ENCODE measurements at regions not wholly inside any gene's neighbourhood (a gene's known extent, or its start where the extent isn't known, plus 50 kb on each side); places are given as distances from the start of the nearest gene placed in this dataset.

- H3K36me3 ChIP-seq (ENCODE audit: low read depth): no peaks in the 10 kb centered on the region
- ATAC-seq (no peak), DNase-seq (no peak)
- H3K4me1 ChIP-seq (ENCODE audit: low read depth): peaks cover 9% of the 10 kb centered on the region
- H3K9me3 ChIP-seq: no peaks in the 10 kb centered on the region
- intact Hi-C loops (cut with DNase I, micrococcal nuclease): no loop called here
- TF ChIP-seq CTCF (IDR thresholded peaks at IDR 0.05): no peak
- no peak overlapping the region for H3K4me3 ChIP-seq
Observed at GRCh38 chr16:73140929-73141328, 93.0 kb upstream of the ZFHX3 start.

GRCh38 chr16:73131156-73131862 is 83.4 kb upstream of the ZFHX3 start:
- intact Hi-C loops (cut with DNase I, micrococcal nuclease): no loop called here
- no peak overlapping the region for H3K4me3 ChIP-seq
- no peaks in the 10 kb centered on the region for H3K36me3 ChIP-seq (ENCODE audit: low read depth)
- H3K4me1 ChIP-seq (ENCODE audit: low read depth): no peaks in the 10 kb centered on the region
- no peaks in the 10 kb centered on the region for H3K9me3 ChIP-seq
- no peak for TF ChIP-seq CTCF (IDR thresholded peaks at IDR 0.05)
- ATAC-seq (no peak), DNase-seq (no peak)

GRCh38 chr16:73129455-73129854 is 81.5 kb upstream of the ZFHX3 start:
- ATAC-seq (no peak), DNase-seq (no peak)
- intact Hi-C loops (cut with DNase I, micrococcal nuclease): no loop called here
- no peaks in the 10 kb centered on the region for H3K9me3 ChIP-seq
- no peaks in the 10 kb centered on the region for H3K4me1 ChIP-seq (ENCODE audit: low read depth)
- no peaks in the 10 kb centered on the region for H3K36me3 ChIP-seq (ENCODE audit: low read depth)
- TF ChIP-seq CTCF (IDR thresholded peaks at IDR 0.05): no peak
- no peak overlapping the region for H3K4me3 ChIP-seq

- Histone ChIP-seq H3K4me3 (no peak overlapping the region), H3K36me3 (ENCODE audit: low read depth) (no peaks in the 10 kb centered on the region), H3K9me3 (no peaks in the 10 kb centered on the region), H3K4me1 (ENCODE audit: low read depth) (no peaks in the 10 kb centered on the region)
- no peak for TF ChIP-seq CTCF (IDR thresholded peaks at IDR 0.05)
- intact Hi-C loops (cut with DNase I, micrococcal nuclease): no loop called here
- DNase-seq (no peak), ATAC-seq (peak; percentile 37)
Observed at GRCh38 chr16:73126525-73126853, 78.6 kb upstream of the ZFHX3 start.

GRCh38 chr16:73125850-73126524 is 78.1 kb upstream of the ZFHX3 start:
- H3K9me3 ChIP-seq: no peaks in the 10 kb centered on the region
- ATAC-seq: no peak

More at GRCh38 chr16:73125850-73126524, 78.1 kb upstream of the ZFHX3 start:
- no peaks in the 10 kb centered on the region for H3K4me1 ChIP-seq (ENCODE audit: low read depth)
- intact Hi-C loops (cut with DNase I, micrococcal nuclease): no loop called here
- no peaks in the 10 kb centered on the region for H3K36me3 ChIP-seq (ENCODE audit: low read depth)
- H3K4me3 ChIP-seq: no peak overlapping the region
- no peak for TF ChIP-seq CTCF (IDR thresholded peaks at IDR 0.05)
- no peak for DNase-seq
